ENCODE measurements at regions not wholly inside any gene's neighbourhood (a gene's known extent, or its start where the extent isn't known, plus 50 kb on each side); places are given as distances from the start of the nearest gene placed in this dataset.

- WGBS (ENCODE audit: insufficient coverage, low coverage, missing lambda C conversion rate) = 0% methylated on average over 2 of the region's 2 CpGs
- Histone ChIP-seq H3K4me2 (ENCODE audit: insufficient read depth, low read length) (no peak overlapping the region), H3K9ac (ENCODE audit: insufficient read depth in 1 of 2, low read depth in 2 of 2, low read length in 2 of 2) (no peak overlapping the region), H3K4me3 (no peak overlapping the region), H3K79me2 (ENCODE audit: control insufficient read depth, insufficient read depth, low read length) (no peaks in the 10 kb centered on the region), H4K20me1 (replicated peaks; ENCODE audit: control insufficient read depth, insufficient read depth, low read length) (no peaks in the 10 kb centered on the region), H3K27me3 (ENCODE audit: control insufficient read depth in 2 of 2, insufficient read depth in 2 of 2, low read length in 2 of 2) (no peaks in the 10 kb centered on the region), H3K9me1 (ENCODE audit: control insufficient read depth, insufficient read depth, low read length) (no peaks in the 10 kb centered on the region), H2AFZ (ENCODE audit: low read depth, low read length) (no peak overlapping the region), H3K27ac (ENCODE audit: extremely low read depth, low read depth, low read length) (no peak overlapping the region), H3K4me1 (replicated peaks in 1 of 2; ENCODE audit: control insufficient read depth in 2 of 2, insufficient read depth in 2 of 2, low read length in 2 of 2) (no peaks in the 10 kb centered on the region), H3K36me3 (ENCODE audit: control insufficient read depth, insufficient read depth, low read length) (no peaks in the 10 kb centered on the region), H3K9me3 (replicated peaks; ENCODE audit: control insufficient read depth, insufficient read depth, low read depth, low read length) (no peaks in the 10 kb centered on the region)
- BruUV-seq (replicated peaks) = no TSS peak
- POLR2A ChIA-PET = no interaction called here
- TF ChIP-seq ZNF77 (CRISPR knock-in tag; IDR thresholded peaks at IDR 0.05) (no peak), PHF20 (IDR thresholded peaks at IDR 0.05; ENCODE audit: partially characterized antibody) (no peak), ZFP1 (CRISPR knock-in tag; IDR thresholded peaks at IDR 0.05) (no peak)
- in situ Hi-C loops (cut with MboI) (no loop called here), intact Hi-C loops (cut with micrococcal nuclease) (no loop called here)
- CTCF ChIA-PET (ENCODE audit: low intra/inter-chr PET ratio) = no interaction called here
- FAIRE-seq = no peak
- no peak for ATAC-seq
- no peak for DNase-seq (ENCODE audit: extremely low read depth in 1 of 4, low spot score in 3 of 4)
Measured at GRCh38 chr4:124993838-124994237, 281.3 kb upstream of the ANKRD50 start.

- H3K9me1 ChIP-seq (ENCODE audit: control insufficient read depth, insufficient read depth, low read length) = no peaks in the 10 kb centered on the region
- CTCF ChIA-PET (ENCODE audit: low intra/inter-chr PET ratio) = no interaction called here
- no peaks in the 10 kb centered on the region for H3K9me3 ChIP-seq (replicated peaks; ENCODE audit: control insufficient read depth, insufficient read depth, low read depth, low read length)
- no peaks in the 10 kb centered on the region for H3K4me1 ChIP-seq (replicated peaks in 1 of 2; ENCODE audit: control insufficient read depth in 2 of 2, insufficient read depth in 2 of 2, low read length in 2 of 2)
- POLR2A ChIA-PET = no interaction called here
- no peaks in the 10 kb centered on the region for H3K27me3 ChIP-seq (ENCODE audit: control insufficient read depth in 2 of 2, insufficient read depth in 2 of 2, low read length in 2 of 2)
- BruUV-seq (replicated peaks) = no TSS peak
- H3K4me3 ChIP-seq = no peak overlapping the region
- no peak overlapping the region for H3K9ac ChIP-seq (ENCODE audit: insufficient read depth in 1 of 2, low read depth in 2 of 2, low read length in 2 of 2)
- 0% methylated on average over 2 of the region's 2 CpGs for WGBS (ENCODE audit: insufficient coverage, low coverage, missing lambda C conversion rate)
- DNase-seq (ENCODE audit: extremely low read depth in 1 of 4, low spot score in 3 of 4) (no peak), FAIRE-seq (no peak), ATAC-seq (no peak)
- intact Hi-C loops (cut with micrococcal nuclease) (no loop called here), in situ Hi-C loops (cut with MboI) (no loop called here)
- H4K20me1 ChIP-seq (replicated peaks; ENCODE audit: control insufficient read depth, insufficient read depth, low read length) = no peaks in the 10 kb centered on the region
- no peaks in the 10 kb centered on the region for H3K36me3 ChIP-seq (ENCODE audit: control insufficient read depth, insufficient read depth, low read length)
- no peak overlapping the region for H2AFZ ChIP-seq (ENCODE audit: low read depth, low read length)
- H3K4me2 ChIP-seq (ENCODE audit: insufficient read depth, low read length) = no peak overlapping the region
- no peaks in the 10 kb centered on the region for H3K79me2 ChIP-seq (ENCODE audit: control insufficient read depth, insufficient read depth, low read length)
- H3K27ac ChIP-seq (ENCODE audit: extremely low read depth, low read depth, low read length) = no peak overlapping the region
- no peak for TF ChIP-seq ZNF224 (CRISPR knock-in tag; IDR thresholded peaks at IDR 0.05)
- TF ChIP-seq CC2D1A (IDR thresholded peaks at IDR 0.05) = no peak
- no peak for TF ChIP-seq FOXJ3 (CRISPR knock-in tag; IDR thresholded peaks at IDR 0.05)
- no peak for TF ChIP-seq TCF3 (CRISPR knock-in tag; IDR thresholded peaks at IDR 0.05)
- TF ChIP-seq HNRNPK (IDR thresholded peaks at IDR 0.05; ENCODE audit: low read depth, low read length, poor library complexity, severe bottlenecking) = no peak
- TF ChIP-seq HDAC6 (IDR thresholded peaks at IDR 0.05; ENCODE audit: low read depth, low read length) = no peak
- TF ChIP-seq AFF1 (IDR thresholded peaks at IDR 0.05; ENCODE audit: low read depth in 1 of 2, partially characterized antibody in 2 of 2) = no peak
- no peak for TF ChIP-seq IRF9 (tag; IDR thresholded peaks at IDR 0.05)
- TF ChIP-seq THRAP3 (IDR thresholded peaks at IDR 0.05; ENCODE audit: borderline replicate concordance) = no peak
- no peak for TF ChIP-seq FOXA3 (CRISPR knock-in tag; conservative IDR thresholded peaks at IDR 0.05 in 1 of 2, IDR thresholded peaks at IDR 0.05 in 1 of 2)
Measured at GRCh38 chr4:124990398-124990797, 277.9 kb upstream of the ANKRD50 start.
